ENCODE measurements at regions not wholly inside any gene's neighbourhood (a gene's known extent, or its start where the extent isn't known, plus 50 kb on each side); places are given as distances from the start of the nearest gene placed in this dataset.

DNA sequence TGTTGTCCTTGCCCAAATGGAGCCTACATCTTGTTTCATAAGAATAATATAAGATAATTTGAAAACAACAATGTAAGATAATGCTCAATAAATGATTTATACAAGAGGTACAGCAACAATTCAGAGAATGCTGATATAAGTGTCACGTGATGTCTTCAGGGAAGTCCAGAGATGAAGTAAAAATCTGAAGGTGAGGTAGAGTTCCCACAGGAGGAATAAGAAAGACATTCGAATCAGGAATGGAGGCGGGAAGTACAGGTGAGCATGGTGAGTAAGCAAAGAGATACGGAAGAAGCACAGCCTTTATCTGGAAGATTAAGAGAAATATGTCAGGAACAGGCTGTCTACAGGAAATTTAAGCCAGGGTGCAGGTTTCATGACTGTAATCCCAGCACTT is 165.9 kb upstream of the MARCKS start:
- intact Hi-C loops (cut with micrococcal nuclease), result no loop called here
- Histone ChIP-seq H3K4me2 (ENCODE audit: low read length) (no peak overlapping the region), H3K4me3 (replicated peaks in 1 of 2; ENCODE audit: low read depth in 1 of 2, low read length in 2 of 2) (no peak overlapping the region), H3K4me1 (ENCODE audit: control insufficient read depth in 1 of 2, insufficient read depth in 2 of 2, low read length in 2 of 2) (peaks cover 14 to 53% of the 10 kb centered on the region in 2 experiments; a peak in 3 of 4 replicates), H4K20me1 (ENCODE audit: insufficient read depth) (no peaks in the 10 kb centered on the region), H3K9ac (ENCODE audit: low read length) (no peak overlapping the region), H3K27me3 (ENCODE audit: insufficient read depth, low read length) (no peaks in the 10 kb centered on the region), H3K9me2 (ENCODE audit: insufficient read depth) (no peaks in the 10 kb centered on the region), H3K27ac (ENCODE audit: low read depth, low read length) (no peak overlapping the region), H3K79me2 (ENCODE audit: insufficient read depth, low read length) (no peaks in the 10 kb centered on the region), H3K36me3 (ENCODE audit: control insufficient read depth in 1 of 2, insufficient read depth in 2 of 2, low read length in 2 of 2) (no peaks in the 10 kb centered on the region), H2AFZ (ENCODE audit: low read depth, low read length, poor library complexity, severe bottlenecking) (no peak overlapping the region), H3K9me3 (ENCODE audit: control insufficient read depth in 1 of 2, insufficient read depth in 1 of 2, low read depth in 1 of 2, low read length in 2 of 2) (no peaks in the 10 kb centered on the region)
- BruUV-seq (replicated peaks), result no TSS peak
- ChIA-PET RAD21 (ENCODE audit: low non-redundant PET in 1 of 2, low total read pairs in 2 of 2, uncharacterized antibody in 2 of 2, unreplicated experiment in 2 of 2) (no interaction called here), CTCF (interaction anchor here (1.3 kb wide), 1 partner anchor 167 kb away, joined by 3 read pairs; no protein-coding TSS in a partner anchor), POLR2A (no interaction called here)
- no peak for TF ChIP-seq JUND (IDR thresholded peaks at IDR 0.05)
- TF ChIP-seq CEBPB (IDR thresholded peaks at IDR 0.05; ENCODE audit: low read depth), result no peak
- no peak for TF ChIP-seq EZH2phosphoT487 (IDR thresholded peaks at IDR 0.05; ENCODE audit: borderline replicate concordance)
- TF ChIP-seq, protein P1, sequence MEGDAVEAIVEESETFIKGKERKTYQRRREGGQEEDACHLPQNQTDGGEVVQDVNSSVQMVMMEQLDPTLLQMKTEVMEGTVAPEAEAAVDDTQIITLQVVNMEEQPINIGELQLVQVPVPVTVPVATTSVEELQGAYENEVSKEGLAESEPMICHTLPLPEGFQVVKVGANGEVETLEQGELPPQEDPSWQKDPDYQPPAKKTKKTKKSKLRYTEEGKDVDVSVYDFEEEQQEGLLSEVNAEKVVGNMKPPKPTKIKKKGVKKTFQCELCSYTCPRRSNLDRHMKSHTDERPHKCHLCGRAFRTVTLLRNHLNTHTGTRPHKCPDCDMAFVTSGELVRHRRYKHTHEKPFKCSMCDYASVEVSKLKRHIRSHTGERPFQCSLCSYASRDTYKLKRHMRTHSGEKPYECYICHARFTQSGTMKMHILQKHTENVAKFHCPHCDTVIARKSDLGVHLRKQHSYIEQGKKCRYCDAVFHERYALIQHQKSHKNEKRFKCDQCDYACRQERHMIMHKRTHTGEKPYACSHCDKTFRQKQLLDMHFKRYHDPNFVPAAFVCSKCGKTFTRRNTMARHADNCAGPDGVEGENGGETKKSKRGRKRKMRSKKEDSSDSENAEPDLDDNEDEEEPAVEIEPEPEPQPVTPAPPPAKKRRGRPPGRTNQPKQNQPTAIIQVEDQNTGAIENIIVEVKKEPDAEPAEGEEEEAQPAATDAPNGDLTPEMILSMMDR (IDR thresholded peaks at IDR 0.05 in 2 of 3, conservative IDR thresholded peaks at IDR 0.05 in 1 of 3; ENCODE audit: borderline replicate concordance in 1 of 3, insufficient read depth in 1 of 3, low read depth in 2 of 3, low read length in 2 of 3), result no peak
- TF ChIP-seq TCF7L2 (IDR thresholded peaks at IDR 0.05; ENCODE audit: borderline replicate concordance, extremely low read depth, insufficient read depth, insufficient read length), result no peak
- no peak for TF ChIP-seq YY1 (IDR thresholded peaks at IDR 0.05; ENCODE audit: extremely low read depth, insufficient replicate concordance, low read depth, low read length)
- no peak for TF ChIP-seq ELF1 (IDR thresholded peaks at IDR 0.05; ENCODE audit: borderline replicate concordance, low read depth)
- no peak for TF ChIP-seq RAD21 (IDR thresholded peaks at IDR 0.05; ENCODE audit: low read depth)
- no peak for TF ChIP-seq ZFX (IDR thresholded peaks at IDR 0.05)
- no peak for TF ChIP-seq SP1 (IDR thresholded peaks at IDR 0.05; ENCODE audit: low read depth)
- no peak for TF ChIP-seq SIN3A (IDR thresholded peaks at IDR 0.05; ENCODE audit: low read depth)
- TF ChIP-seq, protein P2, sequence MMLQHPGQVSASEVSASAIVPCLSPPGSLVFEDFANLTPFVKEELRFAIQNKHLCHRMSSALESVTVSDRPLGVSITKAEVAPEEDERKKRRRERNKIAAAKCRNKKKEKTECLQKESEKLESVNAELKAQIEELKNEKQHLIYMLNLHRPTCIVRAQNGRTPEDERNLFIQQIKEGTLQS (IDR thresholded peaks at IDR 0.05), result no peak
- no peak for TF ChIP-seq SRF (IDR thresholded peaks at IDR 0.05; ENCODE audit: low read depth)
- TF ChIP-seq POLR2A (IDR thresholded peaks at IDR 0.05; ENCODE audit: borderline replicate concordance, extremely low read depth, insufficient read depth, insufficient read length), result no peak
- no peak for TF ChIP-seq EZH2 (IDR thresholded peaks at IDR 0.05)
- TF ChIP-seq POLR2AphosphoS5 (IDR thresholded peaks at IDR 0.05; ENCODE audit: low read depth, low read length), result no peak
- no peak for TF ChIP-seq CBX3 (IDR thresholded peaks at IDR 0.05; ENCODE audit: low read depth)
- DNase-seq (ENCODE audit: low read depth, low spot score) (no peak), ATAC-seq (no peak)
